ENCODE measurements at regions not wholly inside any gene's neighbourhood (a gene's known extent, or its start where the extent isn't known, plus 50 kb on each side); places are given as distances from the start of the nearest gene placed in this dataset.

DNA sequence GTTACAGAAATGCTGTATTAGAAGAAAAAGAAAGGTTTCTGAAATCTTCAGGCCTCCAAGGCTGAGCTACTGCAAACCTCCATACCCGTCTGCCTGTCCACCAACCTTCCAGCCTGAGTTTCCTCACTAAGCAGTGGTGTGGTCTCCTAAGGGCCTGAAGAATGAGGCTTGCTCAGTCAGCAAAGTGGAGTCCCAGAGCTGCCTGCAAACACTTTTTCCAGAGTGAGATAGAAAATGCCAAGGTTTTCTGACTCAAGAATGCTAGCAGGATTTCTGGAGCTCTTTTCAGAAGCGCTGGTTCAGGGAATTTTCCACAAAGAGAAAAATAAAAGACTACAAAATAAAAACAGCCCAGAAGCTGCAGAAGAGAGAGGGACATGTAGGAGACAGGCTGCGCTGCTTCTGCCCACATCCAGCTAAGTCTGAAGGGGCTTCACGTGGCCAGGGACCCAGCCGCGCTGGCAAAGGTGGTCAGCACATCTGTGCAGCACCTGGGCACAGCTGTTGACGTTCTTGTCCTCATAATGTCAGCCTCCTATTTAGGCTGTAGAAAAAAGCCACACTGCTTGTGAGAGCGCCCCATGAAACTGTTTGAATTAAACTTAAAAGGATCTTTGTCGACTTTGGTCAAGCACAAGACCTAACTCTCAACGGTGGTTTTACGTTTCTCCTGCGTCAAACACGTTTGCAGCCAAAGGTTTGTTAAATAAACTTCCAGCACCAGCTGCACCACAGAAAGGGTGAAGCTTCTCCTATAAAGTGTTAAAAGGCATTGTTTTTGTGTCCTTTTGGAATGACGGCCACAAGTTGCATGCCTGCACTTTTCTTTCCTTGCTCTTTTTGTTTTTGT is 209.0 kb downstream of the THBS2 start:
- no peak for DNase-seq

DNA sequence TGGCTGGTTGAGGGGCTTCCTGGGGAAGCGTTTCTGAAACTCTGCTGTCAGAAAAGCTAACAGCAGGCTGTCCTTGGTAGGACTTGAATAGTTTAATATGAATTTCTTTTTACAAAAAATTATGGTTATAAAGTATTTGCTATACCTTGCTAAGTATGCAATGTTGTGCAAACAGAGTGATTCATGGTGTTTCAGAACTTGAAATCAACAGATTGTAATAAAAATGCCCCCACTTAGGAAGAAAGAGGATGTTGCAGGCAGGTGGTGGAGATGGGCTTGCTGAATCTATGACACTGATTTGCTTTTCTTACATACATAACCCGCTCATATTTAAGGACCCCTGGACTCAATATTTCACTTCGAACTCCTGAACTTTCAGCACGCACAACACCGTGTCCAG is 211.6 kb downstream of the THBS2 start:
- no peak for DNase-seq

DNA sequence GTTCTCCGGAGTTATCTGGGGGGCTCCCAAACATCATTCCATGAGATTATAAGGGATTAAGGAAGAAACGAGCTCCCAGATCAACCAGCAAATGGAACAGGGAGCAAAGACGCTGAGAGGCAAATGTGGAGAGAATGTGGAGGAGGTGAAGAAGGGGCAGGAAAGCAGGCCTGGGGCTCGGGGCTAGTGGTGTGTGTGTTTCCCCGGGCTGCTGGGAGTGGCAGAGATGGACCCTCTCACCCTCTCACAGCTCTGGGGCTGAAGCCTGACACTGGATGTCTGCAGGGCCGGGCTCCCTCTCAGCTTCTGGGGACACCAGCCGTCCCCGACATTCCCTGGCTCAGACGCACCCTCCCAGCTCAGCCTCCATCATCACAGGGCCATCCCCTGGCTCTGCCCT is 212.6 kb downstream of the THBS2 start:
- no peak for DNase-seq

DNA sequence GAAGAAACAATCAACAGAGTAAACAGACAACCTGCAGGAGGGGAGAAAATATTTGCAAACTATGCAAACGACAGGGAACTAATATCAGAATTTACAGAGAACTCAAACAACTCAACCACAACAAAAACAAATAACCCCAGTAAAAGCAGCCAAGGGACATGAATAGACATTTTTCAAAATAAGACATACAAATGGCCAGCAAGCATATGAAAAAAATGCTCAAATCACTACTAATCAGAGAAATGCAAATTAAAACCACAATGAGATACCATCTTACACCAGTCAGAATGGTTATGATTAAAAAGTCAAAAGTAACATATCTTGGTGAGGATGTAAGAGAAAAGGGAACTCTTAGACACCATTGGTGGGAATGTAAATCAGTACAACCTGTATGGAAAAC is 215.0 kb downstream of the THBS2 start:
- no peak for DNase-seq

DNA sequence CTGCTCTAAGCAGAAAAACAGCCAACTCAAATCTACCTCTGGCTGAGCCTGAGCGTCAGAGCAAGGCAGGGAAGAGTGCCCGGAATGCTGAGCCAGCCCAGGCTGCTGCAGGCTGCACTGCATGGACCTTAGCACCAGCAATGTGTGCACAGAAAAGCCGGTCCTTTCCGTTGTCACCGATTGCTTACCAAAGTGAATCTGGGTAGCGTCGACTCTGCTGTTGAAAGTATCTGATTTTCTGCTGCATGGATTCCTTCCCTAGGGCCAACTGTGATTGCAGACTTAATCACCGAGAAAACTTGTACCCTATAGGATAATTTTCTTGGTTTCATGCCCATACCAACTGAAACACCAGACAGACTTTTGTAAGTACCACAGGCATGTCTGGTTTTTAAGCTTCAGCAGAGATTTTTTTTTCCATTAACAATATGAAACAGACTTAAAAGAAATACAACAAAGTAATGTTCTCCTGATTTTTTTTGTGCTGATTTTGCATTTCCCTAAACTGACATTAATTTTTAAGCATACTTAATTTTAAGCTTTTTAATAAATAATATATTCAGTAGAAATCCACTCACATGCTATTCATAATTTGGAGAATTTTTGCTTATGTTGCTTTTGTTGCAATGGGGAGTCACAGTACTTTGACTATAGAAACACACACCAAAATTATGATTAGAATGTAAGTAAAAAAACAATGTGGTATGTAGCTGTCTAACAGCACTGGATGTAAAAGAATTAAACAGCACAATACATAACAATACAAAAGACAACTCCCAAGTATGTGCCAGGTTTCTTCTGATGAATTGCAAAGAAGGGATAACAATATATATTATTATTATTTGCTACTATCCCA is 218.0 kb downstream of the THBS2 start:
- DNase-seq: no peak

DNA sequence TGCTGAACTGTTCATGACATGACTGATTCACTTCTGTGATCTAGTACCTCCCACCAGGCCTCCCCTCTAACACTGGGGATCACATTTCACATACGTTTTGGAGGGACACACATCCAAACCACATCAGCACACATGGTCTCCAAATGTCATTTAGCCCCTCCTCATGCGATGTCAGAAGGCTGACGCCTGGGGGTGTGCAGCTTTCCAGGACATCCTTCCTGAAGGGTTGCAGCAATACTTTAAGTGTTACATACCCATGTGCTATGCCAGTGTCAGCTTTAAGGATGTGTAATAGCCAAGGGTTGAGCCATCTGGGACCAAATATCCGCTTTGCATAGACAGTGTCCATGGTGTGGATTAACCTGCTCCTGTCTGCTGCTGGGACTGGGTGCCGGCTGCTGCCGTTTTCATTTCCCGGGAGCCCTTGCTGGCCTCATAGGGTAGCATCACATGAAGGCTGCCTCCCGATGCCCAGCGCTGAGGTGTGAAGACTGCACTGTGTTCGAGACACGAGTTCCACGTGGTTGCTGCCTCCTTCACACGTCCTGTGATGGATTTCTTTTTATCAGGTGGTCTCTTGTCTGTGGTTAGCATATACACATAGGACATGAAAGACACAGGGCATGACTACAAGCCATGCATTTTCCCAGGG is 219.0 kb downstream of the THBS2 start:
- DNase-seq: no peak

DNA sequence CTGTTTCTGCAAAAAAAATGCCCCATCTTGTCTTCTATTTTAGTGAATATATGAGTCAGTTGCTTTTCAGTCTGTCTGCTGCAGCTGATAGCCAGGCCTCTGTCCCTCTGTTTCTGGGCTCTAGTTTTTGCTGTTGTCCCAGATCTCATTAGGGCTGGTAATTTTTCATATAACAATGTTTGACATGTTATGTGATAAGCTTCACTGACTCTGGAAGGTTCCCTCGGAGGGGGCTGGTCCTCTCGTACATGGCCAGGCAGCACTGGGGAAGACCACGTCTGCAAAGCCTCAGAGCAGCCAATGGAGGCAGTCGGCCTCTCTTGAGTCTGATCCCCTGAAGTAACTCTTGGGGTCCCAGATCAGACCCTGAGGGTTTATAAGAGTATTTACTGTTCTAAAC is 223.8 kb downstream of the THBS2 start:
- DNase-seq: no peak

- no peak for DNase-seq
Observed at GRCh38 chr6:169028343-169028742, 225.3 kb downstream of the THBS2 start.

DNA sequence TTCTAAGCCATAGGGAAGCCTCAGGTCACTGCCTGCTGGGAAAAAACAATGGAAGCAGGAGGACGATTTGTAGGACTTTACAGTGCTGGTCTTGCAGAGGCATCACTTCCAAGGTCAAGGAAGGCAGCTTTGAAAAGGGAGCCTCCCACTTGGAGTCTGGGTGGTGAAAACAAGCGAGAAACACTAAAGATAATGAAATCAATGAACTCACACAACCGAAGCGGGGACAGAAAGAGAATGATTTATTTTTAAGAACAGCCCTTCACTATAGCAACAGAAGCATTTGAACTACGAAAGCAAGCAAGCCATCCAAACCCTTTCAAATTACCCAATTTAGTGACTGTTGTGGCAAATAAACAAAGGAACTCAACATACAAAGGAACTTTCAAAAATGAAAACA is 227.5 kb downstream of the THBS2 start:
- DNase-seq: no peak

DNA sequence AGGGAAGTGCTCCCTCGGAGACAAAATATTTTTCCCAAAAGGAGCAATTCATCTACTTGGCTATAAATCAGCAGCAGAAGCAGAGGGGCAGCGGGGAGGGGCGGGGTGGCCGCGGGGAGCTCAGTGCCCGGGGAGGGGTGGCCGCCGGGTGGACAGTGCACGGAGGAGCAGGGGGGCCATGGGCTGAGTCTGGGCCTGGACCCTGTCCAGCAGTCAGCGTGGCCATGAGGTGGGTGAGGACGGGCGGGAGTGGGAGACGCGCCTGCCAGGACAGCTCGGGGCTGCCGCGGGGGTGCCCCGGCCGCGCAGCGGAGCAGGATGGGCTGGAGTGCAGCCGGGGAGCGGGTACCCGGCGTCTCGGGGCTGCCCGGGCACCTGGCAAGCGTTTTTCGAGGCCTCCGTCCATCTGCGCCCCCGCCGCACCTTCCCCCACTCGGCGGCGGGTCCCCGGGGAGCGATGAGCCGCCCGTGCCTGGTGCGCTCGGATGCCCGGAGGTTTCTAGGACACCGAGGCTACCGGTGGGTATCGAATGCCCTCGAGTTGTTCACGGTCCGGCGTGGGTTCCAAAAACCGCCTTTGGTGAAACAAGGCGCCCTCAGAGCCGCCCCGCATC is 229.5 kb downstream of the THBS2 start:
- no peak for DNase-seq

GRCh38 chr6:169023161-169023874 is 230.3 kb downstream of the THBS2 start:
- no peak for DNase-seq

DNA sequence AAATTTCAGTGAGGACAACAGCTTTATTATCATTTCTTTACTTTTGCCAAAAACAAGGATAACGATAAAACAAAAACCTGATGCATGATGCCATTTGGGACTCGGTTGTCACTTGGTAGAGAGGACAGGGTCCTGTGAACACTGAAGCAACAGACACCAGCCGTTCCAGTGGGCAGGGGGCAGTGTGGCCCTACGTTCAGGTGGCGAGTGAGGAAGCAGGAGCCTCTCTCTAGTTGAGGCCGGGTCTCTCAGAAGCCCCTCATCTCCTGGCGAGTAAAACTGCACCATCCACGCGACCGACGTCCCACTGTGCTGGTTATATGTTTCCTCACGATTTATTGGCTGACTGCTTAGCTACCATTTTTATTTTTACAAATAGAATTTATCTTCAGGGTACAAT is 231.6 kb downstream of the THBS2 start:
- no peak for DNase-seq

DNA sequence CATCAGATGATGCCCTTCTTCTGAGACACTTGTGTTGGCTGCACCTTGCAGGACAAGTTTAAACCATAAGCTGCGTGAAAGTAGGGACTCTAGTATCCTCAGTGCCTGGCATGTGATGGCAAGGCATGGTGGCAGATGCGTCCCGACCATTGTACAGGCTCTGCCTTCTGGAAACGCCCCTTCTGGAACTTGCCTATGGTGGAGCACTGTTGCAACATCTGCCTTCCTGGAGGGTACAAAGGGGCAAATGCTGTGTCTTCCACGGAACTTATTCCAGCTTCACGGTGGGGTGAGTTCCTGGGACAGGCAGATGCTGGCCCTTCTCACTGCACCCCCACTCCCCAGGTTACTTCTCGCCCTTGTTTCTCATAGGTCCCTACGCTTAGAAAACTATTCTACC is 232.8 kb downstream of the THBS2 start:
- no peak for DNase-seq

- DNase-seq: no peak
Observed at GRCh38 chr6:169019727-169020491, 233.7 kb downstream of the THBS2 start.

DNA sequence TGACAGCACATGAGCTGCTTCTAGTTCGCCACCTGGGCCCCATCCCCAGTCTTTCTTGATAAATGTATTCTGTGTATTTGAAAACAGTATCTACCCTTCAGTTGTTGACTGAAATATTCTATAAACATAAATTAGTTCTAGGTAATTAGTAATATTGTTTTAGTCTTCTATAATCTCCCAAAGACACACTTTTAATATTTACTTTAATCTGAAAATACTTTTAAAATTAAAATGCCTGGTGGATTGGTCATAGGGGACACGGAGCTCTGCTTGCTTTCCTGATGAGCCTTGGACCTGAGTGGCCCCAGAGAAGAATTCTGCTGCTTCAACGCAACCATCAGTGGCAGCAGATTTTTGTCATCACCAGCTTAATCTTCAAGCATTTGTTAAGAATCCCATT is 234.5 kb downstream of the THBS2 start:
- DNase-seq: no peak

- no peak for DNase-seq
Observed at GRCh38 chr6:169016758-169017157, 236.9 kb downstream of the THBS2 start.

- DNase-seq: no peak
Observed at GRCh38 chr6:169014211-169015197, 239.1 kb downstream of the THBS2 start.

GRCh38 chr6:169009628-169010027 is 244.0 kb downstream of the THBS2 start:
- no peak for DNase-seq

GRCh38 chr6:169008641-169009257 is 244.9 kb downstream of the THBS2 start:
- no peak for DNase-seq

DNA sequence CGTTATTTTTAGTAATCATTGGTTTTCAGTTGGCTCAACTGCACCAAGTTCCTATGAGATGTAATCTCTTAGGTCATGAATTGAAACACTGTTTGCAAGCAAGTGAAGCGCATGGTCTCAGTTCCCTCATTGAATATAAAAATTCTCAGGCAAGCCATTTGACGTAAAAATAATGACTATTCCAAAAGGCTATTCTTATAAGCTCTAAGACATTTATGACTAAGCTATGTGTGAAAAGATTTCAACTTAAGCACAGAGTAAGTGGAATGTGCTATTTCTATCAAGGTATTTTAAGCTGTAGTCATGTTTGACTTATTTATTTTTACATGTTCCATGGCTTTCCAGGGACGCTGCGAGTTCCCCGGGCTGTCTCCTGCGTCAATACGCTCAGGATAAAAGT is 248.5 kb downstream of the THBS2 start:
- no peak for DNase-seq

All from effector CD8-positive, alpha-beta T cell (primary cell).